GM23248 (cell line): ENCODE measurements at regions not wholly inside any gene's neighbourhood (a gene's known extent, or its start where the extent isn't known, plus 50 kb on each side); places are given as distances from the start of the nearest gene placed in this dataset.

Experiments
- DNase-seq: peaks from one replicate; pipeline ENCODE4 v3.0.0-alpha.2; 2015
- H2AFZ ChIP-seq: fragments of 200-600 bp; sonication (generic); 2 replicates; pipeline ENCODE4 v1.6.1; 2016; ENCODE audit warnings: antibody characterized with exemption
- H3F3A ChIP-seq: fragments of 200-600 bp; sonication (generic); 2 replicates; pipeline ENCODE4 v1.6.1; 2016; ENCODE audit warnings: mild to moderate bottlenecking, antibody characterized with exemption, mixed run types; ENCODE audit not compliant: insufficient read depth
- H3K27ac ChIP-seq: fragments of 200-600 bp; sonication (generic); 2 replicates; pipeline ENCODE4 v1.5.1; 2016; ENCODE audit warnings: mild to moderate bottlenecking
- H3K27me3 ChIP-seq: fragments of 200-600 bp; sonication (generic); replicated peaks from 2 replicates; pipeline ENCODE4 v1.6.1; 2016; ENCODE audit warnings: mild to moderate bottlenecking; ENCODE audit not compliant: insufficient read depth
- H3K36me3 ChIP-seq: fragments of 200-600 bp; sonication (generic); 2 replicates; pipeline ENCODE4 v1.6.1; 2016; ENCODE audit warnings: low read depth, mild to moderate bottlenecking
- H3K4me1 ChIP-seq: fragments of 200-600 bp; sonication (generic); 2 replicates; pipeline ENCODE4 v1.6.1; 2016; ENCODE audit warnings: mild to moderate bottlenecking; ENCODE audit not compliant: insufficient read depth
- H3K4me2 ChIP-seq: fragments of 200-600 bp; sonication (generic); one replicate; pipeline ENCODE4 v1.6.1; 2016; ENCODE audit warnings: mild to moderate bottlenecking; ENCODE audit not compliant: unreplicated experiment
- H3K4me3 ChIP-seq: fragments of 200-600 bp; sonication (generic); 2 replicates; pipeline ENCODE4 v1.5.1; 2016; ENCODE audit warnings: mild to moderate bottlenecking
- H3K79me2 ChIP-seq: fragments of 200-600 bp; sonication (generic); 2 replicates; pipeline ENCODE4 v1.6.1; 2016; ENCODE audit warnings: mild to moderate bottlenecking; ENCODE audit not compliant: insufficient read depth
- H3K9ac ChIP-seq: fragments of 200-600 bp; sonication (generic); 2 replicates; pipeline ENCODE4 v1.6.1; 2016; ENCODE audit warnings: mild to moderate bottlenecking
- H3K9me2 ChIP-seq: fragments of 200-600 bp; sonication (generic); 2 replicates; pipeline ENCODE4 v1.6.1; 2016; ENCODE audit warnings: mixed run types, mild to moderate bottlenecking, moderate library complexity; ENCODE audit not compliant: insufficient read depth
- H3K9me3 ChIP-seq: fragments of 200-600 bp; sonication (generic); one replicate; pipeline ENCODE4 v1.6.1; 2017; ENCODE audit warnings: low read depth
- H4K20me1 ChIP-seq: fragments of 200-600 bp; sonication (generic); 2 replicates; pipeline ENCODE4 v1.6.0; 2016; ENCODE audit not compliant: insufficient read depth
- EZH2 ChIP-seq: fragments of 200-600 bp; sonication (generic); IDR thresholded peaks from 2 replicates; pipeline ENCODE4 v1.6.1; 2018; ENCODE audit warnings: antibody characterized with exemption, mild to moderate bottlenecking; ENCODE audit not compliant: insufficient read depth, poor library complexity, severe bottlenecking
- EZH2phosphoT487 ChIP-seq: fragments of 200-600 bp; sonication (generic); IDR thresholded peaks from 2 replicates; pipeline ENCODE4 v1.6.1; 2018; ENCODE audit warnings: antibody characterized with exemption, moderate library complexity, mild to moderate bottlenecking, low read depth; ENCODE audit not compliant: insufficient read depth
- WGBS, 2 experiments: methylation state at CpG; one replicate each; pipeline ENCODE4 v1.1.6; 2015 to 2017; ENCODE audit warnings: low lambda C conversion rate in 2 of 2, low coverage in 1 of 2; ENCODE audit errors: missing lambda C conversion rate in 2 of 2; 5-methylcytosine and 5-hydroxymethylcytosine counted together
- in situ Hi-C: fragments of 300-500 bp; cut with MboI; formaldehyde crosslinking; loops from 2 replicates; pipeline ENCODE4 v1.15.0; 2020

GRCh38 chr13:65264066-65264465, 1966.1 kb downstream of the PCDH9 start:
- no peak for TF ChIP-seq EZH2phosphoT487
- TF ChIP-seq EZH2: no peak
- no peak overlapping the region for H3K4me3 ChIP-seq
- no peak overlapping the region for H3K27ac ChIP-seq
- H3K4me1 ChIP-seq: no peaks in the 10 kb centered on the region
- 10 to 14% methylated on average over 2 of the region's 2 CpGs for WGBS, 2 experiments
- no peak for DNase-seq
- H3K27me3 ChIP-seq: no peaks in the 10 kb centered on the region
- in situ Hi-C loops: no loop called here
- H4K20me1 ChIP-seq: no peaks in the 10 kb centered on the region
- no peaks in the 10 kb centered on the region for H3K36me3 ChIP-seq
- no peaks in the 10 kb centered on the region for H3K9me2 ChIP-seq
- H3K9me3 ChIP-seq: no peaks in the 10 kb centered on the region
- no peak overlapping the region for H3K9ac ChIP-seq
- no peaks in the 10 kb centered on the region for H3K79me2 ChIP-seq
- H3K4me2 ChIP-seq: no peak overlapping the region
- H2AFZ ChIP-seq: no peak overlapping the region
- no peaks in the 10 kb centered on the region for H3F3A ChIP-seq

GRCh38 chr13:65260946-65261891, 1968.9 kb downstream of the PCDH9 start:
- H3K9me3 ChIP-seq: no peaks in the 10 kb centered on the region
- H3K27ac ChIP-seq: no peak overlapping the region
- no peaks in the 10 kb centered on the region for H3K27me3 ChIP-seq
- H4K20me1 ChIP-seq: no peaks in the 10 kb centered on the region
- H3K9me2 ChIP-seq: no peaks in the 10 kb centered on the region
- no peaks in the 10 kb centered on the region for H3K79me2 ChIP-seq
- H3K9ac ChIP-seq: no peak overlapping the region
- DNase-seq: no peak
- no peak for TF ChIP-seq EZH2
- no peak for TF ChIP-seq EZH2phosphoT487
- H3F3A ChIP-seq: no peaks in the 10 kb centered on the region
- no peaks in the 10 kb centered on the region for H3K4me1 ChIP-seq
- H2AFZ ChIP-seq: no peak overlapping the region
- whole genome bisulfite sequencing, 2 experiments: 6 to 8% methylated on average over 5 of the region's 5 CpGs
- no peaks in the 10 kb centered on the region for H3K36me3 ChIP-seq
- H3K4me3 ChIP-seq: no peak overlapping the region
- in situ Hi-C loops: no loop called here
- no peak overlapping the region for H3K4me2 ChIP-seq

GRCh38 chr13:65240773-65241172, 1989.4 kb downstream of the PCDH9 start:
- H3K27ac ChIP-seq: no peak overlapping the region
- in situ Hi-C loops: no loop called here
- H2AFZ ChIP-seq: no peak overlapping the region
- H3K9ac ChIP-seq: no peak overlapping the region
- no peaks in the 10 kb centered on the region for H3K4me1 ChIP-seq
- no peaks in the 10 kb centered on the region for H3K9me2 ChIP-seq
- 37 to 45% methylated on average over 1 of the region's 1 CpG for WGBS, 2 experiments
- TF ChIP-seq EZH2: no peak
- no peak for TF ChIP-seq EZH2phosphoT487
- no peaks in the 10 kb centered on the region for H3K27me3 ChIP-seq
- H4K20me1 ChIP-seq: no peaks in the 10 kb centered on the region
- H3K4me2 ChIP-seq: no peak overlapping the region
- no peaks in the 10 kb centered on the region for H3K9me3 ChIP-seq
- DNase-seq: no peak
- H3K36me3 ChIP-seq: no peaks in the 10 kb centered on the region
- H3K79me2 ChIP-seq: no peaks in the 10 kb centered on the region
- H3F3A ChIP-seq: no peaks in the 10 kb centered on the region
- no peak overlapping the region for H3K4me3 ChIP-seq

- DNase-seq: no peak
- Histone ChIP-seq H3K9ac (no peak overlapping the region), H3K4me2 (no peak overlapping the region), H3K79me2 (no peaks in the 10 kb centered on the region), H3K9me2 (no peaks in the 10 kb centered on the region), H3F3A (no peaks in the 10 kb centered on the region), H3K4me1 (no peaks in the 10 kb centered on the region), H3K27me3 (no peaks in the 10 kb centered on the region), H3K9me3 (no peaks in the 10 kb centered on the region), H4K20me1 (no peaks in the 10 kb centered on the region), H3K27ac (no peak overlapping the region), H3K4me3 (no peak overlapping the region), H2AFZ (no peak overlapping the region), H3K36me3 (no peaks in the 10 kb centered on the region)
- no peak for TF ChIP-seq EZH2phosphoT487
- TF ChIP-seq EZH2: no peak
- in situ Hi-C loops: no loop called here
- WGBS, 2 experiments: 29 to 43% methylated on average over 6 of the region's 6 CpGs
Measured at GRCh38 chr13:65236841-65237418, 1993.2 kb downstream of the PCDH9 start.
